NCI-H2196 (cell line): ENCODE measurements at regions not wholly inside any gene's neighbourhood (a gene's known extent, or its start where the extent isn't known, plus 50 kb on each side); places are given as distances from the start of the nearest gene placed in this dataset.
"Not testable (repeated sequence)": the region's sequence is repeated elsewhere in the genome, so short reads cannot be mapped to it uniquely, and the experiment has no call there.

ENCODE experiments used
- DNase-seq: peaks from one replicate; lab custom pipeline; 2025; ENCODE audit not compliant: unreplicated experiment; lab: John Stamatoyannopoulos, UW

DNA sequence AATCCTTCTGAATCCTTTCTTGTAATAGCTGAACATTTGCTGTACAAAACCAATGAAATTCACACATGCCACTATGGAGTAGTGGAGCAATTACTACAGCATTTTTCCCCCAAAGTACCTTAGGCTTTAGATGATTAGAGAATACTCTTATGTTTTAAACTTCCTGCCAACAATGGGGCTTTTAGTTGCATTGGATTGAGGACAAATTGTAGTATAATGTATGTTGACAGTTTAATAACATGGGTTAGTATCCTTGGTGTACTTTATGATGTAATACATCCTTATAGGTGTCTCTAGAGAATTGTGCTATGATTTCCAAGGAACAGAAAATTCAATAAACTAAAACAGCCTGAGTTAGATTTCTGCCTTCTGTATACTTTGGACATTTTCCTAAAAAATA, 422.7 kb upstream of the GRAMD2B start:
- DNase-seq, result no peak

GRCh38 chr5:126002222-126002897, 420.8 kb upstream of the GRAMD2B start:
- DNase-seq, result peak; percentile 55

GRCh38 chr5:126003309-126003708, 419.9 kb upstream of the GRAMD2B start:
- DNase-seq, result no peak

GRCh38 chr5:126004636-126005035, 418.6 kb upstream of the GRAMD2B start:
- DNase-seq, result peak; percentile 4

DNA sequence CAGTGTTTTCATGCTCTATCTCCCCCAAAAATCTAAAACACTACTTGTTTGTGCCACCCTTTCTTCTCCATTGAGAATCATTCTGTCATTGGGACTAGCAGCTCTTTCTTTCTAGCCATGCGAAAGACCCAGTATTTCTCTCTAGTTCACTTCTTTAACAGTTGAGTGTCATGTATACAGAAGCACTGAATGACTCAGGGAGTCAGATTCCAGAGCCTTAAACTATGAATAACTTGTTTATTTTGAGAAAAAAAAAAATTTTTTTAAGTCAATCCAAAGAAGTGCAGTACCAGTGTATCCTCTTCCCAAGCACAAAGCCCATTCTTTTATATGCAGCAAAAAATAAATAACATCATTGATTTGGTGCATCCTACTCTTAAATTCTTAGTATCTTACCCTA, 415.4 kb upstream of the GRAMD2B start:
- DNase-seq, result no peak

DNA sequence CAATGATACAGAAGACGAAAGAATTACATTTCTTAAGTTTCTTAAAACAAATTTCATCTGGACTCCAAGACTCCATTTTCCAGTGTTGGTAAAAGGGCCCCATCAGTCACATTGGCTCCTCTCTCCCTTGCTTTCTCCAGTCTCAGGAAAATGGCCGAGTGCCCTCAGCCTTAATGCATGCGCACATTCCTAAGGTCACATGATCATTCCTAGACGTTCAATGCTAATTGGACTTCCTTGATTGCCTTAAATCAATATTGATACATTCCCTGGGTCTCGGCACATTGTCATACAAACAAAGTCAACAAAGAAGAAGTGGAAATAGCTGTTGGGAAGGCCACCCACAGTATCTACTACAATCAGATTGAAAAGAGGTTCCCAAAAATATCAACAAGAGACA, 413.6 kb upstream of the GRAMD2B start:
- DNase-seq, result no peak

DNA sequence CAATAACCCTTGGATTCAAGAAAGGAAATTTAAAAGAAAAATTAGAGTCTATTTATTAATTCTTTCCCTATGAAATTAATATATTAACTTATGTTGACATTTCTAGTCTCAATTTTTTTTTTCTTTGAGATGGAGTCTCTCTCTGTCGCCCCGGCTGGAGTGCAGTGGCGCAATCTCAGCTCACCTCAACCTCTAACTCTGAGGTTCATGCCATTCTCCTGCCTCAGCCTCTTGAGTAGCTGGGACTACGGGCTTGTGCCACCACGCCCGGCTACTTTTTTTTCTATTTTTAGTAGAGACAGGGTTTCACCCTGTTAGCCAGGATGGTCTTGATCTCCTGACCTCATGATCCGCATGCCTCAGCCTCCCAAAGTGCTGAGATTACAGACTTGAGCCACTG, 411.7 kb upstream of the GRAMD2B start:
- not testable (repeated sequence) for DNase-seq

DNA sequence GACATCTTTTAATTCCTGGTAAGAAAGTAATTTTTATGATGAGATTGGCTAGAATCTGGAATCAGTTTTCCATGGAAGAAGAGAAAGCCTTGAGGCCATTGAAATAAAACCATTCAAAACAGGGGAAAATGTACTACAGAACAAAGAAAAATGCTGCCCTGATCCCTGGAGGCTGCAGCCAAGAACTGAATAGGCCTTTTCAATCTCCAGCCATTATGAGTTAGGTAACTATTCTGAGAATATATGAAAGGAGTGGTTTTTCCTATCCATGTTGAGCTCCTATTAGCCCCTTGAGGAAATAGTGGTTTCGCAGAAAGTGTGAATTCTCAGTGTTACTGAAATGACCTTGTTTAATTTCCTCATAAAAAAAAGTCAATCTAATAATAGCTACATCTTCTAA, 408.5 kb upstream of the GRAMD2B start:
- DNase-seq, result no peak

GRCh38 chr5:126015235-126016181, 407.7 kb upstream of the GRAMD2B start:
- DNase-seq, result peak; percentile 16

- DNase-seq, result peak; percentile 18
Measured at GRCh38 chr5:126016256-126016655, 407.0 kb upstream of the GRAMD2B start.

- no peak for DNase-seq
Measured at GRCh38 chr5:126017096-126017495, 406.1 kb upstream of the GRAMD2B start.

- no peak for DNase-seq
Measured at GRCh38 chr5:126020770-126021169, 402.4 kb upstream of the GRAMD2B start.

DNA sequence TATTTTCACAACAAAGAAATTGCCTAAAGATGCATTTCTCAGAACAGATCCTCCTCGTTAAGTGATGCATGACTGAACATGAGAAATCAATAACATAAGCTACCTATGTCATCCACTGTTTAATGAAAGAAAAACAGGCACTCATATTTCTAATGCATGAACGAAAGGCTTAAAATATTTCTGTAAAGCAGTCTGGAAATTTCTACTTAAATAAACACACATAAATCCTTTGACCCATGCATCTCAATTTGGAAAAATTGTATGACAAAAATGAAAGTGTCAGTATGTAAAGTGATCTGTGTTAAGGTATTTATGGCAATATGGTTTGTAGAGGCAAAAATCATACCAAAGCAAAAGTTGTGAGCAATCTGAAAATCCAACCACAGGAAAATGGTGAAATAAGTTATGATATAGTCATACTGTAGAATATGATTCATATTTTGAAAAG, 399.2 kb upstream of the GRAMD2B start:
- no peak for DNase-seq

DNA sequence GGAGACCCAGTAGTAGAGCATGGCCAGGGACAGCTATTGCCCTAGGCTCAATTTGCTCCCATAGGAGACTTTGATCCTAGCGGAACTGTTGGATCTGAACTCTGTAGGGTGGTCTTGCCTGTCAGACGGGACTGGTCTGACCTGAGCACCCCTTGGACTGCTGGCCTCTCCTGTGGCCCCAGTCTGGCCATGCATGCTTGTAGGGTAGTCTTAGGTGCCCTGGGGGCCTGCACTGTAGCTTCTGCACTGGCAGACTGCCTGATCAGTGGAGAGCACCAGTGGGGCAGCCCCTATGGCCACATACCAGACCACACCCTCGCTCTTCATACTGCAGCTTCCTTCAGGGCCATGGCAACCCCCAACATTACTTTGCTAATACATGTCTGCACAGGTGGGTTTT, 396.1 kb upstream of the GRAMD2B start:
- no peak for DNase-seq

DNA sequence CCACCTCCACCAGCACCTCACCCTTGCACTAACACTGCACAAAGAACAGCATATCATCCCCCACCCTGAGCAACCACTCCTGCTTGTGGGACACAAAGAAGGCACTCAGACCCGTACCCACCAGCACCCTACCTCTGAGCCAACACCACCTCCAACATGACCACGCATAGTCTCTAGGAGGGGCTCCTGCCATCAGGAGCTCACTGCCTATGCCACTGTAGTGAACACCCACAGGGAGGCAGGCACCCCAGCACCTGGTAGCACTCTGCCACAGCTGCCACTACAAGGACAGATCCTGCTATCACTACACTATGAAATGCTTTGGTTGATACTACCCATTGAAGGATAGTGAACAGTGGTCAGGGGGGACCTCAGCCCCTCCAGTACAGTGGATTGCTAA, 395.6 kb upstream of the GRAMD2B start:
- no peak for DNase-seq

DNA sequence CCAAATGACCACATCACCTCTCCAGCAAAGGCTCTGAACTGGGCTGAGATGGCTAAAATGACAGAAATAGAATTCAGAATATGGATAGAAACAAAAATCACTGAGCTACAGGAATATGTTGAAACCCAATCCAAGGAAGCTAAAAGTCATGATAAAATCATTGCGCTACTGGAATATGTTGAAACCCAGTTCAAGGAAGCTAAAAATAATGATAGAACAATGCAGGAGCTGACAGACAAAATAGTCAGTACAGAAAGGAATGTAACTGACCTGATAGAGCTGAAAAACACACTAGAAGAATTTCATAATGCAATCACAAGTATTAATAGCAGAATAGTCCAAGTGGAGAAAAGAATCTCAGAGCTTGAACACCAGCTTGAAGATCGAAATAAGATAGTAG, 394.9 kb upstream of the GRAMD2B start:
- DNase-seq, result no peak

GRCh38 chr5:126029282-126029681, 393.9 kb upstream of the GRAMD2B start:
- DNase-seq, result not testable (repeated sequence)

- no peak for DNase-seq
Measured at GRCh38 chr5:126030698-126031097, 392.5 kb upstream of the GRAMD2B start.

GRCh38 chr5:126031989-126032716, 391.1 kb upstream of the GRAMD2B start:
- peak; percentile 50 for DNase-seq

DNA sequence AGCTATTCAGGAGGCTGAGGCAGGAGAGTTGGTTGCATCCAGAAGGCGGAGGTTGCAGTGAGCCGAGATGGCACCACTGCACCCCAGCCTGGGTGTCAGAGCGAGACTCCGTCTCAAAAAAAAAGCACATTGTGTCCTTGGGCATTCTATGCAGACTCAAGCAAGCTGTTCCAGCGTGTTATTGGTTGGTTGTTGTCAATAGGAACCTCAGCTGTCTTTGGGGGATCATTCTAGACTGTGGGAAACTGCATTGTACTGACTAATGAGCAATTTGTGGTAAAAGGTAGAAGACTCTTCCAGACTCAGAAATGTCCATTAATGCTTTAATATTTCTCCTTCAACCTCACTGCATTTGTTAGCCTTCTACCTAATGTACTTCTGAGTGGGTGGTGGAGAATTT, 379.5 kb upstream of the GRAMD2B start:
- DNase-seq, result no peak

- peak; percentile 54 for DNase-seq
Measured at GRCh38 chr5:126044111-126044668, 379.0 kb upstream of the GRAMD2B start.
